HepG2 (cell line): ENCODE measurements at regions not wholly inside any gene's neighbourhood (a gene's known extent, or its start where the extent isn't known, plus 50 kb on each side); places are given as distances from the start of the nearest gene placed in this dataset.

Experiments
- ATAC-seq: fragments of 200-7000 bp; cut with Tn5 transposase; 3 replicates; pipeline ENCODE4 v1.9.1; 2020; ENCODE audit warnings: mild to moderate bottlenecking, moderate library complexity
- BruUV-seq: library from RNA; stranded (reverse); fragments of 400-500 nt; replicated peaks from 2 replicates; lab custom pipeline; 2021; lab: Mats Ljungman, UMichigan
- CTCF ChIA-PET: fragments of 300-600 bp; formaldehyde crosslinking; extraction: SDS; loops from one replicate; lab custom pipeline; 2021; ENCODE audit warnings: low total read pairs, inconsistent platforms, low intra/inter-chr PET ratio; lab: Yijun Ruan, JAX
- POLR2A ChIA-PET: fragments of 350-600 bp; sonication (Branson Sonifier 250); formaldehyde crosslinking; loops from one replicate; lab custom pipeline; 2020; ENCODE audit warnings: antibody characterized with exemption, inconsistent platforms; lab: Yijun Ruan, JAX
- DNase-seq: peaks from one replicate; pipeline ENCODE4 v3.0.0-alpha.2; 2015; ENCODE audit warnings: low spot score
- FAIRE-seq: peaks from 3 replicates; lab custom pipeline; 2011; peaks lifted over from hg19 to GRCh38; lab: Jason Lieb, UNC
- H2AFZ ChIP-seq: one replicate; pipeline ENCODE4 v1.6.1; 2011; ENCODE audit warnings: low read length, inconsistent platforms
- H3K27ac ChIP-seq: fragments of 300-600 bp; 3 replicates; pipeline ENCODE4 v1.8.0; 2011; ENCODE audit warnings: mixed run types, mild to moderate bottlenecking, mixed read lengths, low read length, inconsistent platforms; ENCODE audit not compliant: insufficient read depth; ENCODE audit errors: extremely low read length
- H3K27me3 ChIP-seq, 2 experiments: fragments of 200-600 bp in 1 of 2; 2 replicates in 1 of 2; 3 replicates in 1 of 2; pipeline versions ENCODE4 v1.6.0 to v1.8.0; 2011; ENCODE audit warnings: low read length in 2 of 2, mild to moderate bottlenecking in 2 of 2, moderate library complexity in 2 of 2, inconsistent platforms in 1 of 2; ENCODE audit not compliant: insufficient read depth in 2 of 2, control insufficient read depth in 1 of 2
- H3K36me3 ChIP-seq, 2 experiments: fragments of 200-600 bp in 1 of 2; replicated peaks in 1 of 2; 2 replicates in 1 of 2; 3 replicates in 1 of 2; pipeline versions ENCODE4 v1.5.1 to v1.8.0; 2011; ENCODE audit warnings: low read length in 2 of 2, inconsistent platforms in 1 of 2; ENCODE audit not compliant: insufficient read depth in 2 of 2, control insufficient read depth in 1 of 2
- H3K4me1 ChIP-seq: 2 replicates; pipeline ENCODE4 v1.5.1; 2012; ENCODE audit warnings: low read length, inconsistent platforms; ENCODE audit not compliant: insufficient read depth
- H3K4me2 ChIP-seq: 2 replicates; pipeline ENCODE4 v1.6.0; 2011; ENCODE audit warnings: low read depth, low read length, inconsistent platforms
- H3K4me3 ChIP-seq, 3 experiments: fragments of 200-600 bp in 1 of 3; sonication (generic), shearing (Covaris generic) in 1 of 3; replicated peaks in 1 of 3; 2 replicates each; pipeline ENCODE4 v1.5.1; 2011 to 2016; ENCODE audit warnings: low read length in 3 of 3, inconsistent platforms in 2 of 3, low read depth in 2 of 3, mild to moderate bottlenecking in 2 of 3, control low read depth in 1 of 3, mixed read lengths in 1 of 3; ENCODE audit not compliant: insufficient read depth in 1 of 3
- H3K79me2 ChIP-seq: one replicate; pipeline ENCODE4 v1.6.1; 2011; ENCODE audit warnings: low read length, inconsistent platforms; ENCODE audit not compliant: insufficient read depth
- H3K9ac ChIP-seq: 2 replicates; pipeline ENCODE4 v1.6.0; 2011; ENCODE audit warnings: mild to moderate bottlenecking, low read depth, low read length, inconsistent platforms; ENCODE audit not compliant: insufficient read depth
- H3K9me3 ChIP-seq: 2 replicates; pipeline ENCODE4 v1.5.1; 2012; ENCODE audit warnings: mild to moderate bottlenecking, low read length
- H4K20me1 ChIP-seq: 2 replicates; pipeline ENCODE4 v1.6.0; 2011; ENCODE audit warnings: inconsistent platforms, mild to moderate bottlenecking, low read length, moderate library complexity; ENCODE audit not compliant: insufficient read depth
- AHDC1 ChIP-seq: sonication (generic); formaldehyde crosslinking; IDR thresholded peaks from 2 replicates; pipeline ENCODE4 v1.5.1; 2020; ENCODE audit warnings: mild to moderate bottlenecking, missing genetic modification reagents, borderline replicate concordance
- CHD4 ChIP-seq: fragments of 200-600 bp; sonication (generic); IDR thresholded peaks from 2 replicates; pipeline ENCODE4 v1.7.0; 2017; ENCODE audit warnings: mild to moderate bottlenecking, low read length, borderline replicate concordance
- HNRNPH1 ChIP-seq: fragments of 200-400 bp; formaldehyde crosslinking; optimal IDR thresholded peaks from 2 replicates; pipeline ENCODE3; 2017; ENCODE audit warnings: mild to moderate bottlenecking, low read depth, low read length
- KMT2A ChIP-seq: sonication (generic); formaldehyde crosslinking; IDR thresholded peaks from 2 replicates; pipeline ENCODE4 v1.4.0; 2020; ENCODE audit warnings: missing genetic modification reagents
- PAX8 ChIP-seq: sonication (generic); formaldehyde crosslinking; IDR thresholded peaks from 2 replicates; pipeline ENCODE4 v1.8.0; 2022; ENCODE audit warnings: mild to moderate bottlenecking, missing genetic modification reagents, borderline replicate concordance
- PAXIP1 ChIP-seq: sonication (generic); formaldehyde crosslinking; conservative IDR thresholded peaks from 2 replicates; pipeline ENCODE4 v1.4.0; 2020; ENCODE audit warnings: mild to moderate bottlenecking, missing genetic modification reagents, moderate library complexity
- RFXAP ChIP-seq: sonication (generic); formaldehyde crosslinking; IDR thresholded peaks from 2 replicates; pipeline ENCODE4 v1.4.0; 2020; ENCODE audit warnings: missing genetic modification reagents, borderline replicate concordance
- ZFAT ChIP-seq: sonication (generic); formaldehyde crosslinking; conservative IDR thresholded peaks from 2 replicates; pipeline ENCODE4 v1.8.1; 2023; ENCODE audit warnings: missing genetic modification reagents, inconsistent platforms
- ZNF331 ChIP-seq: sonication (generic); formaldehyde crosslinking; IDR thresholded peaks from 2 replicates; pipeline ENCODE4 v1.4.0; 2020; ENCODE audit warnings: missing genetic modification reagents
- ZNF740 ChIP-seq: sonication (generic); formaldehyde crosslinking; IDR thresholded peaks from 2 replicates; pipeline ENCODE4 v1.4.0; 2020; ENCODE audit warnings: missing genetic modification reagents
- ZNF781 ChIP-seq: sonication (generic); formaldehyde crosslinking; IDR thresholded peaks from 2 replicates; pipeline ENCODE4 v1.5.1; 2020; ENCODE audit warnings: borderline replicate concordance, mild to moderate bottlenecking, missing genetic modification reagents; ENCODE audit errors: not compliant biosample characterization
- ZNF850 ChIP-seq: sonication (generic); formaldehyde crosslinking; conservative IDR thresholded peaks from 2 replicates; pipeline ENCODE4 v1.9.0; 2021; ENCODE audit warnings: mild to moderate bottlenecking, missing genetic modification reagents
- ZSCAN22 ChIP-seq: sonication (generic); formaldehyde crosslinking; IDR thresholded peaks from 2 replicates; pipeline ENCODE4 v1.4.0; 2020; ENCODE audit warnings: mild to moderate bottlenecking, missing genetic modification reagents
- WGBS: methylation state at CpG from one replicate; pipeline ENCODE4 v1.1.6; 2017; ENCODE audit warnings: low lambda C conversion rate; 5-methylcytosine and 5-hydroxymethylcytosine counted together
- in situ Hi-C: cut with HindIII; loops from 2 replicates; pipeline ENCODE4 v1.10.0; 2017; ENCODE audit warnings: low pct_unique_long_range_greater_than_20kb; ENCODE audit not compliant: extremely low pct_ligation_motif_present
- intact Hi-C: fragments of 100-400 bp; cut with micrococcal nuclease; formaldehyde crosslinking; loops from one replicate; pipeline ENCODE4 v1.10.0; 2022; ENCODE audit not compliant: unreplicated experiment

- H4K20me1 ChIP-seq, result no peaks in the 10 kb centered on the region
- H3K9me3 ChIP-seq, result no peaks in the 10 kb centered on the region
- POLR2A ChIA-PET, result no interaction called here
- H2AFZ ChIP-seq, result no peak overlapping the region
- no peak overlapping the region for H3K27ac ChIP-seq
- ATAC-seq, result no peak
- FAIRE-seq, result no peak
- H3K4me1 ChIP-seq, result no peaks in the 10 kb centered on the region
- peaks cover 0 to 4% of the 10 kb centered on the region in 2 experiments; a peak in 1 of 5 replicates for H3K27me3 ChIP-seq
- CTCF ChIA-PET, result no interaction called here
- H3K36me3 ChIP-seq, result no peaks in the 10 kb centered on the region
- intact Hi-C loops, result no loop called here
- BruUV-seq, result no TSS peak
- no peak overlapping the region for H3K4me3 ChIP-seq
- H3K79me2 ChIP-seq, result no peaks in the 10 kb centered on the region
- no peak overlapping the region for H3K4me2 ChIP-seq
- H3K9ac ChIP-seq, result no peak overlapping the region
- in situ Hi-C loops, result no loop called here
- WGBS, result 9% methylated on average over 5 of the region's 5 CpGs
- no peak for DNase-seq
- no peak for TF ChIP-seq ZFAT (CRISPR knock-in tag)
- TF ChIP-seq ZNF850 (CRISPR knock-in tag), result no peak
- no peak for TF ChIP-seq RFXAP (CRISPR knock-in tag)
- no peak for TF ChIP-seq ZNF781 (CRISPR knock-in tag)
- no peak for TF ChIP-seq HNRNPH1
- TF ChIP-seq PAXIP1 (CRISPR knock-in tag), result no peak
- no peak for TF ChIP-seq PAX8
- no peak for TF ChIP-seq CHD4
- TF ChIP-seq KMT2A (CRISPR knock-in tag), result no peak
- no peak for TF ChIP-seq ZNF331
- TF ChIP-seq AHDC1 (CRISPR knock-in tag), result no peak
- TF ChIP-seq ZNF740 (CRISPR knock-in tag), result no peak
- no peak for TF ChIP-seq ZSCAN22 (CRISPR knock-in tag)
These were observed 117.0 kb upstream of the SMIM21 start for GRCh38 chr18:75544496-75544895.
